SK-N-SH treated with all-trans-retinoic acid at 6 μM for 48 hours (cell line): ENCODE measurements at regions not wholly inside any gene's neighbourhood (a gene's known extent, or its start where the extent isn't known, plus 50 kb on each side); places are given as distances from the start of the nearest gene placed in this dataset.

ENCODE experiments used
- ATAC-seq: fragments of 200-7000 bp; cut with Tn5 transposase; 3 replicates; pipeline ENCODE4 v1.9.1; 2020; ENCODE audit warnings: mild to moderate bottlenecking, moderate library complexity
- ARNTL ChIP-seq: fragments of 450-650 bp; formaldehyde crosslinking; IDR thresholded peaks from 2 replicates; pipeline ENCODE4 v1.5.0; 2020; ENCODE audit warnings: low read depth, mild to moderate bottlenecking, moderate library complexity, borderline replicate concordance
- BACH2 ChIP-seq: fragments of 250-450 bp; sonication (Bioruptor Pico); IDR thresholded peaks from 2 replicates; pipeline ENCODE4 v1.9.0; 2021; ENCODE audit warnings: mild to moderate bottlenecking, borderline replicate concordance
- CREB5 ChIP-seq: fragments of 250-450 bp; sonication (Bioruptor Pico); IDR thresholded peaks from 2 replicates; pipeline ENCODE4 v1.5.1; 2020; ENCODE audit warnings: low read depth, mild to moderate bottlenecking, moderate library complexity
- CSDC2 ChIP-seq: fragments of 250-450 bp; sonication (Bioruptor Pico); IDR thresholded peaks from 2 replicates; pipeline ENCODE4 v1.5.0; 2020; ENCODE audit warnings: mild to moderate bottlenecking, moderate library complexity
- CSRNP3 ChIP-seq: fragments of 250-450 bp; sonication (Bioruptor Pico); IDR thresholded peaks from 2 replicates; pipeline ENCODE4 v1.5.1; 2021; ENCODE audit warnings: mild to moderate bottlenecking, moderate library complexity
- ESRRG ChIP-seq: fragments of 250-450 bp; sonication (Bioruptor Pico); IDR thresholded peaks from 2 replicates; pipeline ENCODE4 v1.6.1; 2021; ENCODE audit warnings: mild to moderate bottlenecking
- GLIS3 ChIP-seq: fragments of 250-450 bp; sonication (Bioruptor Pico); IDR thresholded peaks from 2 replicates; pipeline ENCODE4 v1.5.0; 2020; ENCODE audit warnings: mild to moderate bottlenecking, moderate library complexity
- ISL1 ChIP-seq: fragments of 250-450 bp; sonication (Bioruptor Pico); IDR thresholded peaks from 2 replicates; pipeline ENCODE4 v2.1.2; 2022; ENCODE audit warnings: mild to moderate bottlenecking, moderate library complexity
- OSR1 ChIP-seq: fragments of 250-450 bp; sonication (Bioruptor Pico); IDR thresholded peaks from 2 replicates; pipeline ENCODE4 v1.8.0; 2022; ENCODE audit warnings: moderate library complexity, mild to moderate bottlenecking, inconsistent platforms
- PATZ1 ChIP-seq: fragments of 250-450 bp; sonication (Bioruptor Pico); IDR thresholded peaks from 2 replicates; pipeline ENCODE4 v1.8.0; 2020; ENCODE audit warnings: mild to moderate bottlenecking, moderate library complexity, borderline replicate concordance
- POU6F1 ChIP-seq: fragments of 250-450 bp; sonication (Bioruptor Pico); IDR thresholded peaks from 2 replicates; pipeline ENCODE4 v1.8.0; 2021; ENCODE audit warnings: low read depth, mild to moderate bottlenecking, moderate library complexity, borderline replicate concordance
- RARB ChIP-seq: fragments of 250-450 bp; sonication (Bioruptor Pico); IDR thresholded peaks from 2 replicates; pipeline ENCODE4 v1.8.0; 2021; ENCODE audit warnings: mild to moderate bottlenecking, moderate library complexity
- SNAI2 ChIP-seq: fragments of 250-450 bp; sonication (Bioruptor Pico); IDR thresholded peaks from 2 replicates; pipeline ENCODE4 v1.5.0; 2020; ENCODE audit warnings: mild to moderate bottlenecking, moderate library complexity
- TCF4 ChIP-seq: fragments of 250-450 bp; sonication (Bioruptor Pico); IDR thresholded peaks from 2 replicates; pipeline ENCODE4 v1.8.0; 2021; ENCODE audit warnings: mild to moderate bottlenecking, moderate library complexity, borderline replicate concordance
- TOX ChIP-seq: fragments of 250-450 bp; sonication (Bioruptor Pico); IDR thresholded peaks from 2 replicates; pipeline ENCODE4 v1.8.0; 2021; ENCODE audit warnings: mild to moderate bottlenecking, moderate library complexity, borderline replicate concordance
- ZC3H10 ChIP-seq: fragments of 250-450 bp; sonication (Bioruptor Pico); IDR thresholded peaks from 2 replicates; pipeline ENCODE4 v1.5.1; 2021; ENCODE audit warnings: mild to moderate bottlenecking, moderate library complexity
- ZFP3 ChIP-seq: fragments of 250-450 bp; sonication (Bioruptor Pico); IDR thresholded peaks from 2 replicates; pipeline ENCODE4 v1.5.0; 2020; ENCODE audit warnings: mild to moderate bottlenecking, moderate library complexity
- ZNF565 ChIP-seq: fragments of 450-650 bp; formaldehyde crosslinking; conservative IDR thresholded peaks from 2 replicates; pipeline ENCODE4 v1.5.0; 2020; ENCODE audit warnings: low read depth, mild to moderate bottlenecking, moderate library complexity
- ZNF70 ChIP-seq: fragments of 450-650 bp; formaldehyde crosslinking; IDR thresholded peaks from 2 replicates; pipeline ENCODE4 v1.5.0; 2020; ENCODE audit warnings: mild to moderate bottlenecking, moderate library complexity
- ZNF8 ChIP-seq: fragments of 450-650 bp; formaldehyde crosslinking; IDR thresholded peaks from 2 replicates; pipeline ENCODE4 v1.5.0; 2020; ENCODE audit warnings: mild to moderate bottlenecking, moderate library complexity
- TF ChIP-seq, protein P1 (sequence below): fragments of 250-450 bp; sonication (Bioruptor Pico); IDR thresholded peaks from 2 replicates; pipeline ENCODE4 v1.5.0; 2020; ENCODE audit warnings: mild to moderate bottlenecking, moderate library complexity

DNA sequence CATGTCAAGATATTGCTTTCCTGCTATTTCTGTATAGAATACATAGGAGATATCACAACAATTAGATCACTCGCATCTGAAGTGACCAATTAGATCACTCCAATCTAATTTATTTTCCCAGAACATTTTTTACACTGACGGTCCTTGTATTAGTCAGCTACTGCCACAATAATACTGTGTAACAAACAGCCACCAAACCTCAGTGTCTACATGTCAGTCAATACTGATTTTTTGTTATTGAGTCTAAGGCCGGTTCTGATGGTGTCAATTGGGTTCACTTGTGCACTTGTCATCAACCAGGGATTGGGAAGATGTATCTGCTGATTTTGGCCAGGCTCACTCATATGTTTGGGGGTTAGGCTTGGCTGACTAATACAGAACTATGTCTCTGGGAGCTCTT is 275.9 kb upstream of the NFE2L3 start:
- TF ChIP-seq CSDC2 (CRISPR knock-in tag) (no peak), GLIS3 (CRISPR knock-in tag) (no peak), ZNF565 (CRISPR knock-in tag) (no peak), CSRNP3 (CRISPR knock-in tag) (no peak), TCF4 (CRISPR knock-in tag) (no peak), ARNTL (no peak), CREB5 (CRISPR knock-in tag) (no peak)
- TF ChIP-seq, protein P1, sequence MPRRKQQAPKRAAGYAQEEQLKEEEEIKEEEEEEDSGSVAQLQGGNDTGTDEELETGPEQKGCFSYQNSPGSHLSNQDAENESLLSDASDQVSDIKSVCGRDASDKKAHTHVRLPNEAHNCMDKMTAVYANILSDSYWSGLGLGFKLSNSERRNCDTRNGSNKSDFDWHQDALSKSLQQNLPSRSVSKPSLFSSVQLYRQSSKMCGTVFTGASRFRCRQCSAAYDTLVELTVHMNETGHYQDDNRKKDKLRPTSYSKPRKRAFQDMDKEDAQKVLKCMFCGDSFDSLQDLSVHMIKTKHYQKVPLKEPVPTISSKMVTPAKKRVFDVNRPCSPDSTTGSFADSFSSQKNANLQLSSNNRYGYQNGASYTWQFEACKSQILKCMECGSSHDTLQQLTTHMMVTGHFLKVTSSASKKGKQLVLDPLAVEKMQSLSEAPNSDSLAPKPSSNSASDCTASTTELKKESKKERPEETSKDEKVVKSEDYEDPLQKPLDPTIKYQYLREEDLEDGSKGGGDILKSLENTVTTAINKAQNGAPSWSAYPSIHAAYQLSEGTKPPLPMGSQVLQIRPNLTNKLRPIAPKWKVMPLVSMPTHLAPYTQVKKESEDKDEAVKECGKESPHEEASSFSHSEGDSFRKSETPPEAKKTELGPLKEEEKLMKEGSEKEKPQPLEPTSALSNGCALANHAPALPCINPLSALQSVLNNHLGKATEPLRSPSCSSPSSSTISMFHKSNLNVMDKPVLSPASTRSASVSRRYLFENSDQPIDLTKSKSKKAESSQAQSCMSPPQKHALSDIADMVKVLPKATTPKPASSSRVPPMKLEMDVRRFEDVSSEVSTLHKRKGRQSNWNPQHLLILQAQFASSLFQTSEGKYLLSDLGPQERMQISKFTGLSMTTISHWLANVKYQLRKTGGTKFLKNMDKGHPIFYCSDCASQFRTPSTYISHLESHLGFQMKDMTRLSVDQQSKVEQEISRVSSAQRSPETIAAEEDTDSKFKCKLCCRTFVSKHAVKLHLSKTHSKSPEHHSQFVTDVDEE (CRISPR knock-in tag): no peak

DNA sequence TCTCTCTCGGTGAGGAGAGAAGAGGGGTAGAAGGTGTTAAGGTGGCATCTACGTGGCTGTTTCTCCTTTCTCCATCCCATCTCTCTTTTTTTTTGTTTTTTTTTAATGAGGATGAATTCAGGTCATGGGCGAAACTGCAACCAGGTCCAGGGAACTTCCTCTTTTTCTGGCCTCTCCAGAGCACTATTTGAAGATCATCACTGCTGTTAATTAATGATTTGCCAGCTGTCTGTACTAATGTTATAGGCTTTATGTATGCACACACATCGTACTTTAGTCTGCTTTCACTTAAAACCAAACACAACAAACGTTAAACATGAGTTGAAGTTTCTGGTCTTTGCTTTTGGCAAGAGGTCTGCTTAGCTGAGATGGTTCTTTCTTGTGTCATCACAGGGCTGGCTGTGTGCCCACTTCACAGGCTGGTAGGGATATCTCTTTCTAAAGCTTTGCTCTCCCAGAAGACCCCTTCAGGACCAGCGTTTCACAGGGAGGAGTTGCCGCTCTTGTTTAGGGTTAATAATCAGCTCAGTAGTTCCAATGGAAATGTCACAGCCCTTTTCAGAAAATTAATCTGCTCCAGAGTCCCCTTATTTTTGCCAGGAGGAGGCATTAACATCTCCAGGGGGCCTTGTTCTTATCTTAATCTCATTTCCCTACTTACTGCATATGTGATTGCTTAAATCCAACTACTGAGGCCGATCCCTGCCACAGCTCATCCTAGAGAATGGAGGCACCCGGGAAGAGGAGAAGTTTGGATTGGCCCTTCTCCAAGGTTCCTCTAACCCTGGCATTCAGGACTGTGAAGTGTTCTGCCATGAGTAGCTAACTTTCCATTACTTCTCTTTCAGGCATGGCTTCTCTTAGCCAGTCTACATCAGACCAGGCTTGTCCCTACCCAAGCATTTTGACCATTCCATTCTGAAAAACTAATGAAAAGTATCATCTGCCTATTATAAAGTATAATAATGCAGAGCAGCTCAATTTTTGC is 273.9 kb upstream of the NFE2L3 start:
- no peak for TF ChIP-seq CSRNP3 (CRISPR knock-in tag)
- TF ChIP-seq ZC3H10: no peak
- TF ChIP-seq POU6F1 (CRISPR knock-in tag): no peak
- TF ChIP-seq ZFP3 (CRISPR knock-in tag): no peak
- no peak for TF ChIP-seq RARB (CRISPR knock-in tag)
- TF ChIP-seq ZNF70 (CRISPR knock-in tag): no peak
- TF ChIP-seq GLIS3 (CRISPR knock-in tag): no peak
- no peak for TF ChIP-seq BACH2 (CRISPR knock-in tag)
- no peak for TF ChIP-seq ESRRG (CRISPR knock-in tag)
- TF ChIP-seq ZNF565 (CRISPR knock-in tag): no peak
- no peak for TF ChIP-seq OSR1 (CRISPR knock-in tag)
- TF ChIP-seq SNAI2: no peak
- TF ChIP-seq TCF4 (CRISPR knock-in tag): no peak
- TF ChIP-seq CSDC2 (CRISPR knock-in tag): no peak
- TF ChIP-seq ZNF8: no peak
- TF ChIP-seq TOX (CRISPR knock-in tag): no peak
- TF ChIP-seq, all 23 proteins: peak for 0
- no peak for ATAC-seq

More for the DNA sequence above, 275.9 kb upstream of the NFE2L3 start:
- ATAC-seq: no peak

DNA sequence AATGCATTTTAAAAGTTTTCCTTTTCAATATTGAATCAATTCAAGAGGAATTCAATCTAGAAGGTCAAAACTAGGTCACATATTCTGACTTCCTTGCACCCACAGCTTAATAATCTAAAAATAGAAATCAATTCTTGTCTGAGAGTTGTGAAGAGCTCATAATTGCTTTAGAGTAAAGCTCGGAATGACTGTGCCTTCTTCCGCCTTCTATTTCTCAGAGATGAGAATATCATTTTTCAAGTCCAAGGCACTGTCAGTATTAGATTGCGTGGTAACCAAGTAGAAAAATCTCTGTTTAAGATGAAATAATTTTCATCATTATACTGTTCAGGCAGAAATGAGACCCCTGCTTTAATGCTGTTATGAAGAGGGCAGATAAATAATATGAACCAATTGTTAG is 272.2 kb upstream of the NFE2L3 start:
- no peak for ATAC-seq
- TF ChIP-seq ZNF70 (CRISPR knock-in tag) (no peak), ESRRG (CRISPR knock-in tag) (no peak), ISL1 (CRISPR knock-in tag) (no peak), PATZ1 (CRISPR knock-in tag) (no peak), BACH2 (CRISPR knock-in tag) (no peak), TOX (CRISPR knock-in tag) (no peak)
- TF ChIP-seq, all 23 proteins: peak for 0
